Stimulated activated CD8-positive, alpha-beta memory T cell treated with anti-CD3 and anti-CD28 coated beads, Interleukin-7, amount 100 ng/mL, for 1 hour (primary cell): ENCODE measurements at regions not wholly inside any gene's neighbourhood (a gene's known extent, or its start where the extent isn't known, plus 50 kb on each side); places are given as distances from the start of the nearest gene placed in this dataset.
A peak's percentile ranks its signal among the peaks of the same experiment; 100 is the strongest.

Experiments
- DNase-seq, 2 donors: peaks; one replicate each; pipeline ENCODE4 v3.0.0-alpha.2; 2020; ENCODE audit warnings: low read depth in 2 of 2

DNA sequence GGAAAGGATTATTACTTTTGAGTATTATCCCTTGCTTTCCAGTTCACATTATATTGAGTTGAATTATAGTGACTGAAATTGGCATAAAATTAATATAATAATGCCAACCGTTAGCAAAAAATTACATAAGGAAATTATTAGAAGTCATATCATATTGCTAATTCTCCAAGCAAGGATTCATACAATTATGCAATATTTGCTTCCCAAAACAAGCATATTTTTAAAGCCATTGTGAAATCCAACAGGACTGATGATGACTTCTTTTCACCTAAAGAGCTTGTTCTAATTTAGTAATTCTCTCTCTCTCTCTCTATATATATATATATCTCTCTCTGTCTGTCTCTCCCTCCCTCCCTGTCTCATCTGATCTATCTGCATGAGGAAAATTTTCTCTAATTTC lies 283.5 kb downstream of the DSEL start:
- DNase-seq, result no peak

DNA sequence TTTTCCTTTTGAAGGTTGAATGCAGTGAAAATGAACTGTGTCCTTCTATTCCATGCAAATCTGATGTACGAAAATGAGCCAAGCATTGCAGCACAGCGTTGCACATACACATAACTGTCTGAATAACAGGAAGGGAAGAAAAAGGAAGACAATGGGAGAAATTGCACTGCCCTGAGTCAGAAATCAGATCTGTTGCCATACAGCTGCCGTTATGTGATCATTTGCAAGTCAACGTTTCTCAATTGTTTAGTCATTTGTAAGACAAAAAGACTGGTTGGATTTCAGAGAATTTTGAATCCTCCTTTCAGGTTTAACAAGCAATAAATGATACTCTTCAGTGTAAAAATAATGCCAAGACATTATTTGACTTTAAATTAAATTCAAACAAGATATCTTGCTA lies 284.1 kb downstream of the DSEL start:
- DNase-seq, result no peak

DNA sequence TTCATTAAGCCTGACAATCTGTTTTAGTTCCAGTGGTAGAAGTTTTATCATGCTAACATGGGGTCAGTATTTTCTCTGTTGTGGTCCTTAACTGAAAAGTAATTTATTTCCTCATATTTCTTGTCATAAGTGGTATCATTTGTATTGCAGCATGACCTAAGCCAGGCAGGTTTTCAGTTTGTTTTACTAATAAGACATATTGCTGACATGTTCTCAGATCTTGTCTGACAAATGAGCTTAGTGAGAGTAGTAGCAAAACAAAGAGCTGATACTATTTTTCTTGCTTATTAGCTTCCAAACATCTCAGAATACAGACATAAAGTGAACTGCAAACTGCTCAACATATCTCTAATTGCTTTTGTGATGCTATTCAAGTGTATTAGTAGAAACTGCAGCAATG lies 293.6 kb downstream of the DSEL start:
- no peak for DNase-seq

DNA sequence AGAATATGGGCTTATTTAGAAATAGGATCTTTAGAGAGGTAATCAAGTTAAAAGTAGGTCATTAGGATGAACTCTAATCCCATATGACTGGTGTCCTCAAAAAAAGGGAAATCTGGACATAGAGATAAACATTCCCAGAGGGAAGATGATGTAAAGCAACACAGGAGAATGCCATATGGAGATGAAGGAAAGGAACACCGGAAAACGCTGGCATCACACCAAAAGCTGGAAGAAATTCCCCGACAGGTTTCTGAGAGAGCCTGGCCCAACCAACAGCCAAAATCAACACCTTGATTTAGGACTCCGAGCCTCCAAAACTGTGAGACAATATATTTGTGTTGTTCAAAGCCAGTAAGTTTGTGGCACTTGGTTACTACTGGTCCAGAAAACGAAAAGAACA lies 296.7 kb downstream of the DSEL start:
- no peak for DNase-seq

DNA sequence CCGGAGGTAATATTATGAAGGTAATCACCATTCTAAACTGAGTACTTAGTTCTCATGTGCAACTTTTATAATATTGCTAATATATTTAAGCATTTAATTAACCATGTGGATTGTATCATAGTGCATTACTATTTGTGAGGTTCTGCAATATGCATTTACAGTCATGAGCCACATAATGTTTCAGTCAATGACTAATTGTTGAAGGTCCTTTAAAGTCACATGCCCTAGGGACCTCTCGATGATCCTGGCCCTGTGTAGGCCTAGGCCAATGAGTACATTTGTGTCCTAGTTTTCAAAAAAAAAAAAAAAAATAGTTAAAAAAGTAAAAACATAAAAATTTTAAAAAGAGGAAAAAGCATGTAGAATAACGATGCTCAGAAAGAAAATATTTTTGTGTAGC lies 298.0 kb downstream of the DSEL start:
- no peak for DNase-seq

DNA sequence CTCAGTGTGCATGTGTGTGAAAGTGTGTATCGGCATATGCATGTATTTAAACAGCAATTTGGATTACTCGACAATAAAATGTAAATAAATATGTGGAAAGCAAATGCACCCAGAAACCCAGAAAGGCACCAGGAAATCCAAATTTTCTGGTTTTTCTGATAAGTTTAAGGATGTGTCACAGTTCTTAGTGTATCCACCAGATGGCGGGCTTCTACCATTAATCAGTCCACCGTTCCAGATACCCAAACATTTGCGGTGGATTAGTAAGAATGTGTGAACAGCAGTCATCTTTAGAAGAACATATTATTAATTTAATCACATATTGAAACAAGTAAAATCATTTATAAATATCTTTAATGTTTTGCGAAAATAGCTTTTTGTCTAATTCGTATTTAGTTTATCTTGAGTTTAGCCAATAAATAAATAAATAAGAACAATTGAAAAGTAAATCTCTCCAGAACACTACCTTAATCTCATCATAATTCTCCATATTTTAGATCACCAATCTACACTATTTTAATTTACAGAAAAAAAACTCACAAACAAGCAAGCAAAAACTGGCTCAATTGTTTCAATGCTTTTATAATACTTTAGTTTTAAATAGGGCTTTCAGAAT lies 298.9 kb downstream of the DSEL start:
- peak; percentile 14 to 27 for DNase-seq

DNA sequence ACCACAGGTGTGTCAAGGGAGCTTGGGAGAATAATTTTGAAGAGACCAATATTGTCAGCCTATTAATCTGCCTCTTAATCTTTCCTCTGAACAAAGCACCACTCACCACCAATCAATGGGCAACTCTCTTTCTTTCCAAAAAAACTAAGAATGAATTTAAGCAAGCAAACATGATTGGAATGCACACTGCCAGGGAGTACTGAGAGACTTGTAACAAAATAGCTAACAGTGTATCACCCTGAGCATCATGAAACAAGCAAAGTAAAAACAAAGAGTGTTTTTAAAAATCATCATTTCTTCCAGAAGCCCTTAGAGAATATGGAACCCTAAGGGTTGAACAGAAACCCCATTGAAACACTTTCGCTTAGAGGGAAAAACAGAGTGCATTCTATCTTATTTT lies 299.7 kb downstream of the DSEL start:
- no peak for DNase-seq

DNA sequence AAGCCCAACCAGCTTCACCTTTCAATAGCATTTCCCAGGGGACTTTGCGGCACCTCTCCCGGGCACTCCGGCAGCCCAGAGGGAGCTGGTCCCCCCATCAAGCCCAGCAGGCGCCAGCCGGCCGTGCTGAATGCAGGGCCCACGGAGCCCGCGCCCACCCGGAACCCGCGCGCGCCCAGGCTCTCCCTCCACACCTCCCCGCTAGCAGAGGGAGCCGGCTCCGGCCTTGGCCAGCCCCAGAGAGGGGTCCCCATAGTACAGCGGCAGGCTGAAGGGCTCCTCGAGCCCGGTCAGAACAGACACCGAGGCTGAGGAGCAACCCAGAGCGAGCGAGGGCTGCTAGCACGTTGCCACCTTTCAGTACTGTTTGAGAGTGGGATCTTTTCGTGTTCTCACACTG lies 300.8 kb downstream of the DSEL start:
- DNase-seq, result no peak

DNA sequence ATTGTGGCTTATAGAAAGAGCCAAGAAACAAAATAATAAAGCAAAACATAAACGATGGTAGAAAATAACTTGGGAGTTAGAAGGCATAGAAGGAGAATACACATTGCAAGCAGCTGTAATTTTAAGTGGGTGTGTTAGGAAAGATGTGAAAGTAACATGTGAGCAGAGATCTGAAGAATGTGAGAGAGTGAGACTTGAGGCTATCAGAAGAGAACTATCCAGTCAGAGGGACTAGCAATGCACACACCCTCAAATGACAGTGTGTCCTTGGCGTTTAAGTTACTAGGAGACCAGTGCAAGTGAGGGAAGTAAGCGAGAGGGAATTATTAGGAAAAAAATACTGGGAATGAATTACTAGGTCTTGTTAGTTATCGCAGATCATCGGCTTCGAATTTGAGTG lies 304.9 kb downstream of the DSEL start:
- DNase-seq, result no peak

DNA sequence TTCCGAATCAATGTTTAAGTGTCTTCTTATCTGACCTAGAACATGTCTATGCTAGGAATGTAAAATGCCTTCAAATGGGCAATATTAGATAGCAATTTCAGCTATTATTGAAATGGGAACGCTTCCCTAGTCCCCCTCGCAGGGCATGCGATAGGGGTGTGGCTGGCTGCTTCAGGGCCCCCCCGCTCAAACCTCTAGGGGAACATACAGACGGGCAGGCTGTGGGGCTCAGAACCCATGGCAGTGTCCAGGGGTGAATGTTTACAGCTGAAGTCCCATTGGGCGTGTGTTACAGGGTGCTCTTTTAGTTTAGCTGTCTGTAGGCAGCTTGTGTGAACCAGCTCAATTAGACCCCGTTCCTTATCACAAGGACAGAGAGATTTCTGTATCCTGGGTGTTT lies 315.9 kb downstream of the DSEL start:
- DNase-seq, result no peak

DNA sequence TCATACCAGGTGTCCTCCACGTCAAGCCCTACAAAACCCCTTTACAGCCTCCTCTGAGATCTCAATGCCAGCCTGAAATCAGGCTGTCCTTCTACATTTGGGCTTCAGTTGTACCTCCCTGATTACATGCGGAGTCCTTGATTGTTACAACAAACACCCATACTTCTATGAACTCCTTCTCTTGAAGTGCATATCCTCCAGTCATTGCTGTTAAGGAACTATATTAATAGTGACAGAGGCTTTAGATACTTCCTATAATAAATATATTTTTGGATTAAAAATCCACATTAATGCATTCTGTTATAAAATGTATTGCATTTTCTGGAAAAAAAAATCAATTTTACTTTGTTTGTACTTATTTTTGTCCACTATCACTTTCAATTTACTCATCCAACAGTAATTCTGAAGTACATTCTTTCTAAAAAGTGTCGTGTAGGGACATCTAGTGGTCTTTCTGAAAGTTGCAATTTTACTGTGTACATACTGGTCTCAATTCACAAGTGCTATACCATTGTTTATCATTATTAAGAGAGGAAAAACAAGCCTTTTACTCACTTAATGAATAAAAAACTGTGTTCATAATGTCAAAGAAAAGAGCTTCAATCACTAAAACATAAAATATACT lies 316.4 kb downstream of the DSEL start:
- no peak for DNase-seq

DNA sequence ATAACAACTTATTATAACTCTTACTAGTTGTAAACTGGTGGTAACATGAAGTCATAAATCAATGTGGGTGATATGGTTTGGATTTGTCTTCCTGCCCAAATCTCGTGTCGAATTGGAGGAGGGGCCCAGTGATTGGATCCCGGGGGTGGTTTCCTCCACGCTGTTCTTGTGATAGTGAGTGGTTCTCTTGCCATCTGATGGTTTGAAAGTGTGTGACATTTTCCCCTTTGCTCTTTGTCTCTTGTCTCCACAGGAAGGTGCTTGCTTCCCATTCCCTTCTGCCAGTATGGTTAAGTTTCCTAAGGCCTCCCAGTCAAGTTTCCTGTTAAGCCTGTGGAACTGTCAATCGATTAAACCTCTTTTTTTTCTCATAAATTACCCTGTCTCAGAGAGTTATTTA lies 321.6 kb downstream of the DSEL start:
- DNase-seq, result no peak

DNA sequence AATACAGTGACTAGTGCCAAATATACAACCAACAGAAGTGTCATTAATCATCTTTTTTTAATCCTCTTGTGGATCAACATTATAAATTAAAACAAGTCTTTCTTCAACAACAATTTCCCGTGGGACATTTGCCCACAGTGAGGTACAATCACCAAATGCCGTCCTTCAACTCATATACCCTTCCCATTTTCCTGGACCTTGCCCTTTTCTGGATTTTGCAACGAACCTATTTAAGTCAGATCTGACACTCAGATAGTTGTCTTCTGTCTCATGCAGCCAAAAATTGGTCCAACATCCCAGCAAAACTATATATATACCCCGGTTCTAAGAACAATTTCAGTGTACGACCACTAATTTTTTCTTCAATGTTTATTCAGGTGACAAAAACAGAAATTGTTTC lies 324.0 kb downstream of the DSEL start:
- no peak for DNase-seq

DNA sequence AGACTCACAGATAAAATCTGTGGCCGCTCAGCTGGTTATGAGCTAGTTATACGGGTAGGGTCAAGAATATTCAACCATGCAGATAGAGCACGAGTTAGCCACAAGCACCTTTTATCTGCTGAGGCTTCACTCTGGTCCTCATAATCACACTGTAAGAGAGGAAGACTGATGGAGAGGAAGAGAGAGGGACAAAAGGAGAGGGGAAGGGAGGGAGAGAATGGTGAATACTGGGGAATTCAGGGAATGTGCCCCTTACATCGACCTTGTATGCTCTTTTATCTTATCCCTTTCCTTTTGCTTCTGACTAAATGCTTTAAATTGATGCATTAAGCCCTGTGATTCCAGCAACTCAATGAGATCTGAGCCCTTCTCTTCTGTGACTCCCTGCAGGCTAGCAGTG lies 333.1 kb downstream of the DSEL start:
- no peak for DNase-seq

DNA sequence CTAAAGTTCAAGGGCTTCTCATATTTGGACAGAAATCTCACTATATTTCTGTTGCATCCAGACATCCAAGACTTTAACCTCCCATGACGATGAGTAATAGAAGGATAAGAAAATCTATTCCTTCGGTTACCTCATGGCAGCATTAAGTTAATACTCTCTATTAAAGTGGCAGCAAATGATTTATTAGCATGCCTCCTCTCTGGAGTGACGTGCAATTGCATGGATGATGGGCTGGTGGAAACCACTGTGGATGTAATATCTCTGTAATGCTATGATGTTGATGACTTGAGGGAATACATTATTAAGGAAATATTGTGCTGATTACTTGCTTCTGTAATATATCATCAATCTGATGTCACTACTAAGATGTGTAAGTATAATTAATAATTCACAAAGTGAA lies 336.8 kb downstream of the DSEL start:
- no peak for DNase-seq

DNA sequence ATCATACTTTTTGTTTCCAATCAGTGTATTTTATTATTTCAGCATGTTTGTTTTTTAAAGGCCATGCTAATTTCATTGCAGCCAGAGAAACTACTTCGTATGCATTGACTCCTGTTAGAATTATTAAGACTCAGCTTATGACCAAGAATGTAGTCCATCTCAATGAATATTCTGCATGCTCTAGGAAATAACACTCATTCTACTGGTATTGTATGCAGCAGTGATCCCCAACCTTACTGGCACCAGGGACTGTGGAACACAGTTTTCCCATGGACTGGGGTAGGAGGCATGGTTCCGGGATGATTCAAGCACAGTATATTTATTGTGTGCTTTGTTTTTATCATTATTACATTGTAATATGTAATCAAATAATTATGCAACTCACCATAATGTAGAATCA lies 356.9 kb downstream of the DSEL start:
- no peak for DNase-seq

DNA sequence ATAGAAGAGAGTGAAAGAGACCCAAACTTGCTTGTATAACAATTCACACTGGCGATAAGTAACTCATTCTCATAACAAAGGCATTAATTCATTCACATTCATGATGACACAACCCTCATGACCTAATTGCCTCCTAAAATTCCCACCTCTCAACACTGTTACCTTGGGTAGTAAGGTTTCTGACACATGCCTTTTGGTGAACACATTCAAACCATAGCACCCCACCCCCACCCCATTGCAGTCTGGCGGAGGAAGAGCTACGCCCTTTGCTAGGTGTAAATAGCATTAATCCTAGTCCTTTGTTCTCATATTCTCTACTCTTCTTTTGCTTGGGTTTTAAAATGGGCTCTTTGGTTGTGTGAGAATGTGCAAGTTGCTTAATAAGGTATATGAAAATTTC lies 361.5 kb downstream of the DSEL start:
- no peak for DNase-seq

DNA sequence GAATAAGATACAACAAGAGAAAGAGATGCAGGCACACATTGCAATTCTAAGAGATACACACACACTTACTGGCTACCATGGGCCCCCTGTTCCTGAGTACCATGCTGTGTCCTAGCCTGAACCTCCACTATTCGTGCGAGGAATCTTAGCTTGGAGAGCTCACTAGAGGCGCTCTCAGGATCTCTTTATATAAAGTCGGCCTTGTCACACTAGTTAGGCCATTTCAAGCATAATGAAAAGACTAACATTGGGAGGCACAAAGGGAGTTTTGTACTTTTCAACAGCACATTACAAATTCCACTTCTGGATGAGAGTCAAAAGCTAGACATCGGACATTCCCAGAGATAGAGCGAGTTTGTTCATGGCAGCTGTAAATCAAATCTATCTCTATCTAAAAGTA lies 365.2 kb downstream of the DSEL start:
- no peak for DNase-seq

DNA sequence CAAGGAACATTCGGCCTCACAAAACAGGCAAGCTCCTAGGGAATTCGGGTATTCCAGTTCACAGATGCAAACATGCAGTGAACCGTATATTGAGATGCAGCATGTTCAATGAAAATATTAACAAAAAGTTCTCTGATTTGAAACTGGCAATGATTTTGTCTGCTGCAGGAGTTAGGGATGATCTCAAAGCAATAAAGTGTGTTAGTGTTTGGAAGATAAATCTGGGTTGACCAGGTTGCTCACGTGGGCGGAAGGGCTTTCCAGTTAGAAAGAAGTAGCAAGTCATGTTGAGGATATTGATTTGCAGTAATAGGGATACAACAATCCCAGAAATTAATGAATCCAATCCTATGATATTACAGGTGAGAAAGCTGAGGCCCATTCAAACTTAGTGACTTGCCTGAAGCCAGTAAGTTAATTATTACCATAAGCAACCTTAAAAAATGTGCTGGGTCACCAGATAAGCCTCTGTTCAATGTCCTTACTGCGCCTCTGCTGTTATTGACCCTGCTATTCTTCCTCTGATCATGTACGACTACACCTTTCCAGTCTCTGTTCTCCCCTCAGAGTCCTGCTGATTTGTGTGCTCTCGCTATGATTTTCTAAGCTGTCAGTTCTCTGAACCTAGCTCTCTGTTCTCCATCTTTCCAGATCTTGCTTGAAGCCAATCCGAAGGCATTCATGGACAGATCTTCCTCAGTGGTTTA lies 370.8 kb downstream of the DSEL start:
- DNase-seq, result no peak

DNA sequence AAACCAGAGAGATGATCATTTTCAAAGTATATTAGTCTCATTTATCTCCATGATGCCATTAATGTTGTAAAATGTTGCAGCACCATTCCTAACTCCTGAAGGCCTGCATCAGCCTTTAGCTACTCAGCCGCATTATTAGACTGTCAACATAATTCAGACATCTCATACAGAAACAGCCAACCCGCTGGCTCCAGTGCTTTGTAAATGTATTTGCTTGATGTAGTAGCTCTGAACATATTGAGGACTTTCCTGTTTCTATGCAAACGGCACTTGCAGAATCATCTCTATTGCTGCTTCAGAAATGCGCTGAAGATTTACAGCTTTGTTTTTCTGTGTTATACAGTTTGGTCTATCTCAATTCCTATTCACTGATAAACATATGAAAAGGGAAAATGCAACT lies 372.2 kb downstream of the DSEL start:
- no peak for DNase-seq

DNA sequence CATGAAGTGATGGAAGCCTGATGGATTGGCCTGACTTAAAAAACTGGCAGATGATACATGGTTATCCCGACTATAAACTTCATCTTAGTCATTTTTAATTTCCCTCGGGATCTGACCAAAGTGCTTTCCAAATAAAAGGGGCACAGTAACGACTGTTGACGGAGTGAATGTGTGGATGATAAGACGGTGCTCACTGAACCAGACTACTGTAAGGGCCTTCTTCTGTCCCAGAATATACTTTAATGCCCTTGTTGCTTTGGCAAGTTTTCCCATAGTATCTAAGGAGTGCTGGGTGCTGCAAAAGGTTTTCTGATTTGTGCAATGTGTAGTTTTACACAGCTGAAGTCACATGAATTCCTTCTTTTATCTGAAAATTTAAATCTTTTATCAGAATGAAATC lies 373.5 kb downstream of the DSEL start:
- DNase-seq, result no peak

DNA sequence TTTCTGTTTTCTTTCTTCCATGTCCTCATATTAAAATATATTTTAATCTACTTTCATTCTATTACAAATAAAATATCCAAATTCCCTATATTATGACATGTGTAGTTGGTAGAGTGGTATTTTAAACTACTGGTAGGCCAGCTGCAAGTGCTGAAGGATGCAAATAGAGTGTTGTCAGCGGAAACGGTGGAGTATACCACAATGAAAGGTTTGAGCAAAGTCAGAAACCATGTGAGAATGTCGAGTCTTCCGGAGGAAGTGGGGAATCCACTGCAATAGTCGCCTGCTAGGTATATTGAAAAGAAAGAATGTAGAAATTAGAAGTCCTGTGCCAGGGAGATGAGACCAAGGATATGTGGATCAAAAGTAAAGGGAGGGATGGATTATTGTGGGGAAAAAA lies 373.9 kb downstream of the DSEL start:
- DNase-seq, result no peak

DNA sequence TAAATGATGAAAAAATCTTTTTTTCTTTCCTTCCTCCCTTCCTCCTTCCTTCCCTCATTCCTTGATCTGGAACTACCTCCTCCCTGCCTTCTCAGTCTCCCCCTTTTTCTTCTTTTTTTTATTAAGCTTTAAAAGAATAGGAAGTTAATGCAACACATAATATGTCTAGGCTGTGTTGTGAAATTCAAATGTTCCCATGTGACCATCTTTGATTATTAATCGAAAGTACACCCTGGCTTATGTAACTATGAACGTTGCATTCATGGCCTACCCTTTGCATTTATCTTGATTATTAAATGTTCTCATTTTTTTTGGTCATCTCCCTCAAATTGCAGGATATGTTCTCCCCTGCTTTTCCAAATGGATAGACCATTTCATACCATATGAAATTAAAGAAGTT lies 376.0 kb downstream of the DSEL start:
- DNase-seq, result no peak

DNA sequence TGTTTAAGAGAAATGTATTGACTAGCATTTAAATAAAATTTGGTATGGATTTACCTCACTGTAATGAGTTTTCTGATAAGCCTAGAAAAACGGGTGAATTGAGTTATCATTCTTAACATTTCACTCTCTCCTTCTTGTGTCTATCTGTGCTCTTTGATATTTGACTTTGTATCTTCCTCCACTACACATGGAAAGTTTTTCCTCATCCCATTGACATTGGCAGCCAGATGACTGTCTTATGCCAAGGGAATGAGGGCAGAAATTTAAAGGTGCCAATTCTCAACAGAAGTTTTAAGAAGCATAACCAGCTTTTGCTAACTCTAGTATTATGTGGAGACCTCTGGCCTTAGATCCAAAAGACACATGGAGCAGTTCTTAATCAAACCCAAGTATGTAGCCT lies 376.6 kb downstream of the DSEL start:
- DNase-seq, result no peak
